ENCODE measurements at regions not wholly inside any gene's neighbourhood (a gene's known extent, or its start where the extent isn't known, plus 50 kb on each side); places are given as distances from the start of the nearest gene placed in this dataset.

- Histone ChIP-seq H3K27ac (ENCODE audit: low read depth in 2 of 2, low read length in 2 of 2) (no peak overlapping the region), H3K36me3 (ENCODE audit: control insufficient read depth in 2 of 3, insufficient read depth in 3 of 3, low read length in 3 of 3) (no peaks in the 10 kb centered on the region), H3K27me3 (ENCODE audit: control insufficient read depth, insufficient read depth, low read length) (no peaks in the 10 kb centered on the region), H3K4me3 (ENCODE audit: low read length in 3 of 3) (no peak overlapping the region), H3K4me1 (ENCODE audit: control insufficient read depth in 2 of 3, insufficient read depth in 2 of 3, low read depth in 1 of 3, low read length in 3 of 3) (peaks cover 0 to 3% (median 0%) of the 10 kb centered on the region in 3 donors), H3K9me3 (ENCODE audit: control insufficient read depth in 2 of 3, insufficient read depth in 1 of 3, low read length in 3 of 3) (no peaks in the 10 kb centered on the region), H3K9ac (ENCODE audit: low read length in 3 of 3) (no peak overlapping the region)
- intact Hi-C loops (cut with DNase I) = no loop called here
- DNase-seq (no peak), FAIRE-seq (no peak)
- TF ChIP-seq, protein P1, sequence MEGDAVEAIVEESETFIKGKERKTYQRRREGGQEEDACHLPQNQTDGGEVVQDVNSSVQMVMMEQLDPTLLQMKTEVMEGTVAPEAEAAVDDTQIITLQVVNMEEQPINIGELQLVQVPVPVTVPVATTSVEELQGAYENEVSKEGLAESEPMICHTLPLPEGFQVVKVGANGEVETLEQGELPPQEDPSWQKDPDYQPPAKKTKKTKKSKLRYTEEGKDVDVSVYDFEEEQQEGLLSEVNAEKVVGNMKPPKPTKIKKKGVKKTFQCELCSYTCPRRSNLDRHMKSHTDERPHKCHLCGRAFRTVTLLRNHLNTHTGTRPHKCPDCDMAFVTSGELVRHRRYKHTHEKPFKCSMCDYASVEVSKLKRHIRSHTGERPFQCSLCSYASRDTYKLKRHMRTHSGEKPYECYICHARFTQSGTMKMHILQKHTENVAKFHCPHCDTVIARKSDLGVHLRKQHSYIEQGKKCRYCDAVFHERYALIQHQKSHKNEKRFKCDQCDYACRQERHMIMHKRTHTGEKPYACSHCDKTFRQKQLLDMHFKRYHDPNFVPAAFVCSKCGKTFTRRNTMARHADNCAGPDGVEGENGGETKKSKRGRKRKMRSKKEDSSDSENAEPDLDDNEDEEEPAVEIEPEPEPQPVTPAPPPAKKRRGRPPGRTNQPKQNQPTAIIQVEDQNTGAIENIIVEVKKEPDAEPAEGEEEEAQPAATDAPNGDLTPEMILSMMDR (IDR thresholded peaks at IDR 0.05; ENCODE audit: borderline replicate concordance, extremely low read depth, insufficient read depth) = no peak
These were observed 62.4 kb upstream of the CFAP161 start for GRCh38 chr15:81071705-81072104.

DNA sequence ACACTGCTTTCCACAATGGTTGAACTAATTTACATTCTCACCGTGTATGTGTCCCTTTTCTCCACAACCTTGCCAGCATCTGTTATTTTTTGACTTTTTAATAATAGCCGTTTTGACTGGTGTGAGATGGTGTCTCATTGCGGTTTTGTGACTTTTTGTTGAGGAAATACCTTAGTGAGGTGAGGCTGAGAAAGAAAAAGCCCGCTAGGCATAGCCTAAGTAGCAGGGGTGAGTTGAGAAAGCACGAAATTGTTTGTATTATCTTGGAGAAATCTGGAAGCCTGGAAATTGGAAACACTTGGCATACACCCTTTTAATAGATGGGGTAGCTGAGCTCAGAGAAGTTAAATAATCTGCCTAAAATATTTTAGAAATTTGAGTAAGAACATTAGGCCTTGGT, 61.5 kb upstream of the CFAP161 start:
- DNase-seq = no peak
- H3K9me3 ChIP-seq (ENCODE audit: control insufficient read depth in 2 of 3, insufficient read depth in 1 of 3, low read length in 3 of 3) = no peaks in the 10 kb centered on the region
- no peaks in the 10 kb centered on the region for H3K27me3 ChIP-seq (ENCODE audit: control insufficient read depth, insufficient read depth, low read length)
- no peak overlapping the region for H3K9ac ChIP-seq (ENCODE audit: low read length in 3 of 3)
- no peak overlapping the region for H3K4me3 ChIP-seq (ENCODE audit: low read length in 3 of 3)
- peaks cover 0 to 3% (median 0%) of the 10 kb centered on the region in 3 donors for H3K4me1 ChIP-seq (ENCODE audit: control insufficient read depth in 2 of 3, insufficient read depth in 2 of 3, low read depth in 1 of 3, low read length in 3 of 3)
- intact Hi-C loops (cut with DNase I) = no loop called here
- TF ChIP-seq, protein P1 (IDR thresholded peaks at IDR 0.05; ENCODE audit: borderline replicate concordance, extremely low read depth, insufficient read depth) = no peak
- no peak for FAIRE-seq
- no peak overlapping the region for H3K27ac ChIP-seq (ENCODE audit: low read depth in 2 of 2, low read length in 2 of 2)
- H3K36me3 ChIP-seq (ENCODE audit: control insufficient read depth in 2 of 3, insufficient read depth in 3 of 3, low read length in 3 of 3) = no peaks in the 10 kb centered on the region

- Histone ChIP-seq H3K9me3 (ENCODE audit: control insufficient read depth in 2 of 3, insufficient read depth in 1 of 3, low read length in 3 of 3) (no peaks in the 10 kb centered on the region), H3K4me3 (ENCODE audit: low read length in 3 of 3) (no peak overlapping the region), H3K27me3 (ENCODE audit: control insufficient read depth, insufficient read depth, low read length) (no peaks in the 10 kb centered on the region), H3K27ac (ENCODE audit: low read depth in 2 of 2, low read length in 2 of 2) (no peak overlapping the region), H3K9ac (ENCODE audit: low read length in 3 of 3) (no peak overlapping the region), H3K36me3 (ENCODE audit: control insufficient read depth in 2 of 3, insufficient read depth in 3 of 3, low read length in 3 of 3) (no peaks in the 10 kb centered on the region), H3K4me1 (ENCODE audit: control insufficient read depth in 2 of 3, insufficient read depth in 2 of 3, low read depth in 1 of 3, low read length in 3 of 3) (no peaks in the 10 kb centered on the region)
- intact Hi-C loops (cut with DNase I) = no loop called here
- TF ChIP-seq, protein P1 (IDR thresholded peaks at IDR 0.05; ENCODE audit: borderline replicate concordance, extremely low read depth, insufficient read depth) = no peak
- FAIRE-seq = no peak
- DNase-seq = no peak
These were observed 60.3 kb upstream of the CFAP161 start for GRCh38 chr15:81073801-81074200.

DNA sequence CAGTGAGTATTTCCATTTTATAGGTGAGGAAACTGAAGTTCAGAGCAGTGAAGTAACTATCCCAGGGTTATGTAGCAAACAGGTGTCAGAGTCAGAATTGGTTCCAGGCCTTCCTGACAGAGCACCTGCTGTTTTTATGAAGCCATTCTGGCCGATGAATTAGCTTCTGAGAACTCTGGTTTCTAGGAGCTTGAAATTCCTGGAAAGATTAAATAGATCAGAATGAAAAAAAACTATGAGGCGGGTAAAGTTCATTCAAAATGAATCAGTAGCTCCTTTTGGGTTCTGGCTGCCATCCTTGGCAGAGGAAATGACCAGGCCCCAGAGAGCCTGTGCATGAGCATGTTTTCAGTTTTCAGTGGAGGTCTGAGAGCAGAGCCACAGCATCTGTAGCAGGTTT, 59.3 kb upstream of the CFAP161 start:
- no peak for FAIRE-seq
- no peak overlapping the region for H3K9ac ChIP-seq (ENCODE audit: low read length in 3 of 3)
- TF ChIP-seq, protein P1 (IDR thresholded peaks at IDR 0.05; ENCODE audit: borderline replicate concordance, extremely low read depth, insufficient read depth) = no peak
- intact Hi-C loops (cut with DNase I) = no loop called here
- H3K4me3 ChIP-seq (ENCODE audit: low read length in 3 of 3) = no peak overlapping the region
- no peaks in the 10 kb centered on the region for H3K4me1 ChIP-seq (ENCODE audit: control insufficient read depth in 2 of 3, insufficient read depth in 2 of 3, low read depth in 1 of 3, low read length in 3 of 3)
- no peak overlapping the region for H3K27ac ChIP-seq (ENCODE audit: low read depth in 2 of 2, low read length in 2 of 2)
- DNase-seq = no peak
- H3K27me3 ChIP-seq (ENCODE audit: control insufficient read depth, insufficient read depth, low read length) = no peaks in the 10 kb centered on the region
- H3K9me3 ChIP-seq (ENCODE audit: control insufficient read depth in 2 of 3, insufficient read depth in 1 of 3, low read length in 3 of 3) = no peaks in the 10 kb centered on the region
- H3K36me3 ChIP-seq (ENCODE audit: control insufficient read depth in 2 of 3, insufficient read depth in 3 of 3, low read length in 3 of 3) = no peaks in the 10 kb centered on the region
